GM18909 (cell line): ENCODE measurements at regions not wholly inside any gene's neighbourhood (a gene's known extent, or its start where the extent isn't known, plus 50 kb on each side); places are given as distances from the start of the nearest gene placed in this dataset.

ENCODE experiments used
- ATAC-seq: cut with Tn5 transposase; IDR thresholded peaks from one replicate; pipeline ENCODE4 v1.9.1; 2021; ENCODE audit warnings: mild to moderate bottlenecking; ENCODE audit not compliant: unreplicated experiment, poor library complexity

- ATAC-seq: no peak
Measured at GRCh38 chr4:130203571-130203970, 1107.6 kb downstream of the C4orf33 start.

DNA sequence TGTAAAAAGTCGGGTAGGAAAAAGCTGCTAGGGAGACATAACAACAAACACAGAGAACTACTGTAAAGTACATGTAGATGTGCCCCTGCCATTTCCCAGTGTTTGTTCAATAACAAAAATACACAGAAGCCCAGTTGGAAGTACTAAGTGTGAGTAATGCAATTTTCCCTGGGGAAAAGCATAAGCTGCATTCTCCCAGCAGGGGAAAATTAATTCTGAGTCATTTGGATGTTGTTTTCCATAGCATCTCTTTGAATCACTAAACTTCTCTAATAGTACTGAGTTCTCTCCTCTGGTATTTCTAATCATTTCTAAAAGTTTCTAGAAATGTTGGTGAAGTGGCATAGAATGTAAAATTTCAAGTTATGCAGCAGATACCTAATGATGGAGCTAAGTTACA is 1114.9 kb downstream of the C4orf33 start:
- ATAC-seq: no peak

- no peak for ATAC-seq
Measured at GRCh38 chr4:130214268-130214667, 1118.3 kb downstream of the C4orf33 start.

DNA sequence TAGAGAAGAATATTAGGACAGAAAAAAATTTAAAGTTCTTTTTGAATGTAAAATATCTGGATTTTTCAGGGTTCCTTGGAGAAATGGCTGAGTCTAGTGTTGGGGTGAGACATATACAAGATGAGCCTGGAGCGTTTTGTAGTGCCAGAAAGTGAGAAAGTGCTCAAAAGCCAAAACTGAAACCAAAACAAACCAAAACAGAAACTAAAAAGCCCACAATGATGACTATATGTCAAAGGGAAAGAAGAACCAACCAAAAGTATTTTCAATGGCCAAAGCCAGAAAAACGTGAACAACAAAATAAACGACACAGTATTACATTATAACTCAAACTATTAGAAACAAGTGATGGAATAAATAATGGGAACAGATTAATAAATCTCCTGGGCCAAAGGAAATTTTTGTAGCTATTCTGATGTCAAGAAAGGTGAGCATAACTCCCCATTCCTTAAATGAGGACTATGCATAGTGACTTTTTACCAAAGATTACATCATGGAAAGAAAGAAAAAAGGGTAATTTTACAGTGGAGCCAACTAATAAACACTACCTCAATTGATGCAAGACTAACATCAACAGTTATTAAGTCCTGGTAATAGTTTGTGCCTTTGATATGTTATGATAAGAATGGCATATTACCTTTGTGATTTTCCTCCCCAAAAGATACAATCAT is 1137.6 kb downstream of the C4orf33 start:
- ATAC-seq: peak; percentile 100

DNA sequence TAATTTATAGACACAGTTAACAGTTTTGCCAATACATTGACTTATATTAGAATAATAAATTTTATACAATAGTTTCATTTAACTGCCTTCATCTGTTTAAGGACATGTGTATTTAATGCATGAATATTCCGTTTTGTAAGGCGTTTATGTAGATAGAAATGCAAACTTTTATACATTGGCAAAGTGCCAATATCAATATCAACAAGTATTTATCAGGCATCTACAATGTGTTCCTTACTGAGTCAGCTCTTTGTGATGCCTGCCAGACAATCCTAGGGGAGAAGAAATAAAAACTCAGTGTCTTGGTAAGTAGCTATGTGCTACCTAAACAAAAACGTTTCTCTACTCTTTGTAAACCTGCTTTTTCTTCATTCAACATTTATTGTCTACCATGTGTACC is 1142.2 kb downstream of the C4orf33 start:
- no peak for ATAC-seq

- no peak for ATAC-seq
Measured at GRCh38 chr4:130249002-130249401, 1153.0 kb downstream of the C4orf33 start.

DNA sequence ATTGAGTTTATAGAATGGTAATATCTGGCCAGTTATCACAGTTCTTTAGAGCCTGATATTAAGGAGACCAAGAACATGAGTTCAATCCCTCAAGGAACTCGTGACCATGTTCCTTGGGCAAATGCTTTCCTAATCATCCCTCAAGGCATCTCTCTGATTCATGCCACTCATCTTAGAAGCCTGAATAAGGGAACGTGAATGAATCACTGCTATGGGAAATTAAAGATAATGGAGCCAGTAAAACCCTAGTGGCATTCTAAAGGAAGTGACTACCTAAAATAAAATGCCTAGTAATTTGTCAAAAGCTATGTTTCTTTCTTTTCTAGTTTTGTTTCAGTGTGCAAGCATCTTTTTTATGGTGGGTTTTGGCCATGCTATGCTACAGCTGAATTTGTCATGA is 1161.3 kb downstream of the C4orf33 start:
- no peak for ATAC-seq

GRCh38 chr4:130266814-130267213 is 1170.9 kb downstream of the C4orf33 start:
- no peak for ATAC-seq

GRCh38 chr4:130288576-130288975 is 1192.6 kb downstream of the C4orf33 start:
- no peak for ATAC-seq

DNA sequence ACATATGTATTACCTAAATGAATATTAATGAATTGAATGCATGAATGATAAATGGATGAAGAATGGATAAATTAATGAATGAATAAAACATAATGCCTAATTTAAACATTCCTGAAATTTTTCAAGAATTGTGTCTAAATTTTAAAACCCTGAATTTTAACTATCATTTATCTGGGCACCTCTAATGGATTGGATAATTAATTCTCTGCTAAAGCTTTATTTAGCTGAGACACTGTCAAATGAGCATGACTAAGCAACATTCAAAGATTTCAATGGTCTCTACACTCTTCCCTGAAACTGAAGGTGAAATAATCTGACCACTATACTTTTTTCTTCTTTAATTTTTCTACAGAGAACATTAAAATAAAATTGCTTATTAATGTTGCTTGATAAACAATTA is 1197.7 kb downstream of the C4orf33 start:
- ATAC-seq: no peak

GRCh38 chr4:130296448-130296847 is 1200.5 kb downstream of the C4orf33 start:
- no peak for ATAC-seq

GRCh38 chr4:130306566-130306965 is 1210.6 kb downstream of the C4orf33 start:
- ATAC-seq: no peak

DNA sequence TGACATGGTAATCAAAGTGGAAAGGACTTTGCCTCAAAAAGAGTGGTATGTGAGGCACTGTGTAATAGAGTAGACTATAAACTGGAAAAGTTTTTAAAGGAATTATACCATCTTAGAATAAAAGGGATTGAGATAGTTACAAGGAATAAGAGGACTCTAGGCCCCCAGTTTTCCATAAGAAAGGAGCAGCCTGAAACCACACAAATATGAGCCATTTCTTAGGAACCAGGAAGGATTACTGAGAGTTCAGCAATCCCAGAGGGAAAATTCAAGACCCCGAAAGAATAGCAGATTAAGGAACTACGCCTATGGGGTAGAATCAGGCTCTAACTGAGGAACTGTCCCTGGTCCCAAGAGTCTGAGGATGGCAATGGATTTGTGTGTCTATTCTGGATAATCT is 1213.3 kb downstream of the C4orf33 start:
- ATAC-seq: no peak

- ATAC-seq: no peak
Measured at GRCh38 chr4:130322439-130322838, 1226.5 kb downstream of the C4orf33 start.

GRCh38 chr4:130329036-130329435 is 1233.1 kb downstream of the C4orf33 start:
- no peak for ATAC-seq

DNA sequence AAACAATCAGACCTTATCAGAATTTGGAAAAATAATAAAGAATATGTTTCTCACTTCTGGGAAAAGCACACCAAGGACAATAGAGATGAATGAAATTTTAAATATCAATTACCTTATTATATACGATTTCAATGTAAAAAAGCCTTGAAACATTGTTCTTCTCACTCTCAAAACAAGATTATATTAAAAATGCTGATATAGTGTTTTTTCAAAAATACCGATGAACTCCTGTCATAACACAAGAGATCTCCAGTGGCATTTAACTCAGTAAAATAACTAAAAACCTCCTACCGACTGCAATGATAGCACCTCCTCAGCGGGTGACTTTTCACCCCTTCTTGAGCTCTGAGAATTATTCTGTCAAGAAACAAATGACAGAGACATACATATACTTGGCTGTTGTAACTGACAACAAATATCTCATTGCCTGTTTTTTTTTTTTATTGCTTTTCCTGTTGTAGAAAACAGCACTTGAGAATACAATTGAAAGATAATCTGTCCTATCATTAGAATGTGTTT is 1237.3 kb downstream of the C4orf33 start:
- ATAC-seq: no peak

GRCh38 chr4:130335417-130336194 is 1239.7 kb downstream of the C4orf33 start:
- ATAC-seq: no peak

- ATAC-seq: peak; percentile 89
Measured at GRCh38 chr4:130336585-130337217, 1240.7 kb downstream of the C4orf33 start.

GRCh38 chr4:130338851-130339250 is 1242.9 kb downstream of the C4orf33 start:
- ATAC-seq: no peak

DNA sequence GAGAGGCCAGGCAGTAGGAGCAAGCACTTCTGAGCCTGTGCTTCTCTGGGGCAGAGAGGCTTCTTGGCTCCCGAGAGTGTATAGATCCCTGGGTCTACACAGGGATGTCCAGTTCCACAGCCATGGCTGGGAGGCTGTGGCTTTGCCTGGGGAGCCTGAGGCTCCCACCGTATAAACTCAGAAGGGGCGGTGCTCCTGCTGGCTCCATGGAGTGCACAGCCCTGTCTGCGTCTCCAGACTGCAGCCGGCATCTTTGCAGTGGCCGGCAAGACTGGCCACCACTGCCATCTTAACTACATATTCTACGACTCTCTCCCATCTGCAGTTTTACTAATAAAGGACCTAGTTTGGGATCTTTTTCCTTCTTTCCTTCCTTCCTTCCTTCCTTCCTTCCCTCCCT is 1253.8 kb downstream of the C4orf33 start:
- no peak for ATAC-seq

DNA sequence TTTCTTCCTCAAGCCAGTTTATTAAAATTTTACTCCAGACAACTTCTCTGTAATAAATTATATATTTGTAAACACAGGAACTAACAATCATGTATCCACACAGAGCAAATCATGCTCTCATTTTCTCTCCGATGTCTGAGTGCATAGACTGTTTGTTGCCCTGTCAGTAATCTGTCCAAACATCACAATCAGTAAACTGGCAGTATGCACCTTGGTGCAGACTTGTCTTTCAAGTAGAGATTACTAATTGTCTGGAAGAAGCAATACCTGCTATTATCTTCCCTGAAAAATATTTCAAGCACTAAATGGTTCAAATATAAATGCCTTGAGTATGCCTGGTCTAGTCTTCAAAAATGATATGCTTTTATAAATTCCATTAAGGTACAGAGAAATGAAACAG is 1260.9 kb downstream of the C4orf33 start:
- ATAC-seq: no peak
